Esophagus muscularis mucosa (tissue), 4 donors: ENCODE measurements at regions not wholly inside any gene's neighbourhood (a gene's known extent, or its start where the extent isn't known, plus 50 kb on each side); places are given as distances from the start of the nearest gene placed in this dataset.

Source experiments
- CTCF ChIP-seq, 3 experiments: fragments of 200-600 bp in 2 of 3; fragments of 450-650 bp in 1 of 3; sonication (generic) in 2 of 3; IDR thresholded peaks; one replicate each; pipeline ENCODE4 v1.5.1; 2017 to 2019; ENCODE audit warnings: antibody characterized with exemption in 3 of 3, mild to moderate bottlenecking in 2 of 3, moderate library complexity in 1 of 3
- EP300 ChIP-seq: sonication (generic); formaldehyde crosslinking; IDR thresholded peaks from one replicate; pipeline ENCODE4 v1.6.1; 2017; ENCODE audit warnings: antibody characterized with exemption
- POLR2A ChIP-seq: fragments of 450-650 bp; IDR thresholded peaks from one replicate; pipeline ENCODE4 v1.6.1; 2017; ENCODE audit warnings: antibody characterized with exemption, moderate library complexity, mild to moderate bottlenecking, low read depth
- POLR2AphosphoS5 ChIP-seq, 2 donors: sonication (generic); formaldehyde crosslinking; IDR thresholded peaks; one replicate each; pipeline ENCODE4 v1.6.1; 2017; ENCODE audit warnings: antibody characterized with exemption in 2 of 2

GRCh38 chr11:70541176-70541575 lies 142.8 kb downstream of the CTTN start:
- TF ChIP-seq EP300 (no peak), POLR2A (no peak), CTCF (IDR thresholded peaks at IDR 0.05) (no peak), POLR2AphosphoS5 (IDR thresholded peaks at IDR 0.05) (no peak)
